T-cell (primary cell): ENCODE measurements at regions not wholly inside any gene's neighbourhood (a gene's known extent, or its start where the extent isn't known, plus 50 kb on each side); places are given as distances from the start of the nearest gene placed in this dataset.
"Not testable (repeated sequence)": the region's sequence is repeated elsewhere in the genome, so short reads cannot be mapped to it uniquely, and the experiment has no call there.

Source experiments
- ATAC-seq, 4 experiments: fragments of 200-7000 bp in 3 of 4; fragments of 150-1000 bp in 1 of 4; cut with Tn5 transposase; replicated peaks in 1 of 4; 1 replicate in 3 of 4; 2 replicates in 1 of 4; pipeline ENCODE4 v1.10.0; 2021; ENCODE audit warnings: moderate library complexity in 3 of 4, mild to moderate bottlenecking in 2 of 4, moderate number of reproducible peaks in 1 of 4
- CTCF ChIA-PET, 2 donors: fragments of 300-600 bp; sonication (Branson Sonifier 250); formaldehyde crosslinking; loops; one replicate each; lab custom pipeline; 2022; ENCODE audit warnings: antibody characterized with exemption in 2 of 2; lab: Charles Lee
- POLR2A ChIA-PET, 2 donors: fragments of 300-600 bp; sonication (Branson Sonifier 250); formaldehyde crosslinking; loops; one replicate each; lab custom pipeline; 2022; ENCODE audit warnings: antibody characterized with exemption in 2 of 2; lab: Charles Lee
- DNase-seq, 35 experiments: peaks; one replicate each; pipeline versions ENCODE4 v3.0.0 to v3.0.0-alpha.2; 2013 to 2023
- H3K27ac ChIP-seq: one replicate; pipeline ENCODE4 v1.5.1; 2013; ENCODE audit warnings: low read length
- H3K27me3 ChIP-seq, 2 experiments: replicated peaks in 1 of 2; 1 replicate in 1 of 2; 2 replicates in 1 of 2; pipeline versions ENCODE4 v1.6.1 to v1.7.0; 2013; ENCODE audit warnings: low read length in 1 of 2, mixed read lengths in 1 of 2; ENCODE audit not compliant: control insufficient read depth in 2 of 2, insufficient read depth in 2 of 2; ENCODE audit errors: extremely low read depth in 1 of 2
- H3K36me3 ChIP-seq, 2 donors: 1 replicate in 1 of 2; 2 replicates in 1 of 2; pipeline versions ENCODE4 v1.6.1 to v1.7.0; 2013; ENCODE audit warnings: low read length in 1 of 2; ENCODE audit not compliant: control insufficient read depth in 2 of 2, insufficient read depth in 1 of 2; ENCODE audit errors: extremely low read depth in 1 of 2
- H3K4me1 ChIP-seq, 2 experiments: 1 replicate in 1 of 2; 2 replicates in 1 of 2; pipeline versions ENCODE4 v1.6.1 to v1.7.0; 2013; ENCODE audit warnings: low read length in 2 of 2, mixed read lengths in 1 of 2; ENCODE audit not compliant: insufficient read depth in 2 of 2, control insufficient read depth in 1 of 2; ENCODE audit errors: extremely low read depth in 1 of 2
- H3K4me3 ChIP-seq, 2 donors: 1 replicate in 1 of 2; 2 replicates in 1 of 2; pipeline versions ENCODE4 v1.5.1 to v1.7.0; 2013; ENCODE audit warnings: mild to moderate bottlenecking in 2 of 2, low read length in 1 of 2, moderate library complexity in 1 of 2; ENCODE audit not compliant: control insufficient read depth in 1 of 2; ENCODE audit errors: extremely low read depth in 1 of 2
- H3K9me3 ChIP-seq: 2 replicates; pipeline ENCODE4 v1.7.0; 2013
- H3K27ac Mint-ChIP-seq, 2 donors: one replicate each; pipeline ENCODE4 v1.8.0; 2020 to 2021; ENCODE audit warnings: mild to moderate bottlenecking in 2 of 2, mixed read lengths in 2 of 2
- H3K27me3 Mint-ChIP-seq, 2 donors: one replicate each; pipeline ENCODE4 v1.8.0; 2021 to 2022; ENCODE audit warnings: mixed read lengths in 2 of 2
- H3K36me3 Mint-ChIP-seq: one replicate; pipeline ENCODE4 v1.8.0; 2021; ENCODE audit warnings: mixed read lengths
- H3K4me1 Mint-ChIP-seq, 3 donors: one replicate each; pipeline ENCODE4 v1.8.0; 2020 to 2022; ENCODE audit warnings: mixed read lengths in 3 of 3, mild to moderate bottlenecking in 1 of 3
- H3K4me3 Mint-ChIP-seq, 3 donors: one replicate each; pipeline ENCODE4 v1.8.0; 2020 to 2022; ENCODE audit warnings: mild to moderate bottlenecking in 3 of 3, mixed read lengths in 3 of 3, moderate library complexity in 3 of 3
- H3K9me3 Mint-ChIP-seq, 3 donors: one replicate each; pipeline ENCODE4 v1.8.0; 2020 to 2022; ENCODE audit warnings: mixed read lengths in 3 of 3
- WGBS: methylation state at CpG from one replicate; pipeline ENCODE4 v1.1.5; 2013; ENCODE audit warnings: missing lambda C conversion rate; ENCODE audit not compliant: insufficient coverage; 5-methylcytosine and 5-hydroxymethylcytosine counted together

- Histone ChIP-seq H3K4me1 (no peaks in the 10 kb centered on the region), H3K4me3 (no peak overlapping the region), H3K27me3 (no peaks in the 10 kb centered on the region), H3K9me3 (no peaks in the 10 kb centered on the region), H3K36me3 (no peaks in the 10 kb centered on the region), H3K27ac (no peak overlapping the region)
- Mint-ChIP-seq H3K4me3 (no peak overlapping the region), H3K27me3 (no peaks in the 10 kb centered on the region), H3K4me1 (peaks cover 0 to 6% (median 0%) of the 10 kb centered on the region in 3 donors), H3K36me3 (no peaks in the 10 kb centered on the region), H3K27ac (no peak overlapping the region), H3K9me3 (peaks cover 4 to 26% (median 16%) of the 10 kb centered on the region in 3 donors)
- ChIA-PET POLR2A (interaction anchor here in 1 of 2 donors (0.7 kb wide), 1 partner anchor 32 kb away, joined by 3 read pairs; no protein-coding TSS in a partner anchor), CTCF (no interaction called here)
- WGBS, result 67% methylated on average over 3 of the region's 5 CpGs
- DNase-seq (no peak), ATAC-seq (no peak)
Measured at GRCh38 chrX:64782923-64783322, 193.3 kb downstream of the ZC4H2 start.

DNA sequence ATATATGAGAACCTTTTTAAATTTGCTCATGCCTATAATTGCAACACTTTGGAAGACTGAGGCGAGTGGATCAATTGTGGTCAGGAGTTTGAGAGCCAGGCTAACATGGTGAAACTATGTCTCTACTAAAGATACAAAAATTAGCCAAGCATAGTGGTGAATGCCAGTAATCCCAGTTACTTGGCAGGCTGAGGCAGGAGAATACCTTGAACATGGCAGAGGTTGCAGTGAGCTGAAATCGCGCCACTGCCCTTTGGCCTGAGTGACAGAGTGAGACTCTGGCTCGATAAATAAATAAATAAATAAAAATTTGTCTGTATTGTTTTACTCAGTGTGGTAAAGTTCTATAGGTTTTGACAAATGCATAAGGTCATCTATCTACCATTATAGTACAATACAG, 218.2 kb downstream of the ZC4H2 start:
- CTCF ChIA-PET, result no interaction called here
- no peaks in the 10 kb centered on the region for H3K27me3 Mint-ChIP-seq
- H3K4me3 Mint-ChIP-seq, result no peak overlapping the region
- H3K9me3 Mint-ChIP-seq, result peaks cover 9 to 24% (median 12%) of the 10 kb centered on the region in 3 donors
- H3K9me3 ChIP-seq, result no peaks in the 10 kb centered on the region
- no peak overlapping the region for H3K27ac Mint-ChIP-seq
- DNase-seq (no peak), ATAC-seq (no peak)
- H3K4me1 ChIP-seq, result no peaks in the 10 kb centered on the region
- H3K27me3 ChIP-seq, result no peaks in the 10 kb centered on the region
- no peaks in the 10 kb centered on the region for H3K36me3 ChIP-seq
- peaks cover 15 to 23% (median 18%) of the 10 kb centered on the region in 3 donors for H3K4me1 Mint-ChIP-seq
- no peak overlapping the region for H3K4me3 ChIP-seq
- H3K36me3 Mint-ChIP-seq, result peaks cover 5% of the 10 kb centered on the region
- POLR2A ChIA-PET, result interaction anchor here in 1 of 2 donors (0.6 kb wide), 1 partner anchor 1970 kb away, joined by 3 read pairs; no protein-coding TSS in a partner anchor
- no CpG with 5 or more reads among the region's 4 CpGs for WGBS
- H3K27ac ChIP-seq, result no peak overlapping the region

- no peak for ATAC-seq
- Histone ChIP-seq H3K4me3 (no peak overlapping the region), H3K9me3 (no peaks in the 10 kb centered on the region), H3K27ac (no peak overlapping the region), H3K4me1 (no peaks in the 10 kb centered on the region), H3K36me3 (no peaks in the 10 kb centered on the region), H3K27me3 (no peaks in the 10 kb centered on the region)
- H3K36me3 Mint-ChIP-seq, result no peaks in the 10 kb centered on the region
- POLR2A ChIA-PET, result no interaction called here
- no peaks in the 10 kb centered on the region for H3K4me1 Mint-ChIP-seq
- H3K9me3 Mint-ChIP-seq, result peaks cover 0 to 4% (median 0%) of the 10 kb centered on the region in 3 donors
- H3K27me3 Mint-ChIP-seq, result peaks cover 0 to 3% of the 10 kb centered on the region in 2 donors
- no peak for DNase-seq
- CTCF ChIA-PET, result no interaction called here
- H3K4me3 Mint-ChIP-seq, result no peak overlapping the region
- no peak overlapping the region for H3K27ac Mint-ChIP-seq
- WGBS, result no CpG with 5 or more reads among the region's 7 CpGs
Measured at GRCh38 chrX:64739792-64740378, 236.4 kb downstream of the ZC4H2 start.

DNA sequence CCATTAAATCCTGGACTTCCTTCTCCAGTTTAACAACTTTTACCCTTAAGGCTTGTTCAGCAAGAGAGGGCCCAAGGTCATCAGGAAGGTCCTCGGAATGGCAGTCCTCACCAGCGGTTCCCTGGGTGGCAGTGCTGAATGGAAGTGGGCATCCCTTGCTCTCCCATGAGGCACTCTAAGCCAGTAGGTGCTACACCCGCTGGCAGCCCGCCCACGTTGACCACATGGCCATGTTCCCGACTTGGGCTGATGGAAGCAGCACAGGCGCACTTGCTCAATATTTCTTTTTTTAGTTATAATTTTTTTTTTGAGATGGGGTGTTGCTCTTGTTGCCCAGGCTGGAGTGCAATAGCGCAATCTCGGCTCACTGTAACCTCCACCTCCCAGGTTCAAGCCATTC, 277.9 kb downstream of the ZC4H2 start:
- ATAC-seq (no peak), DNase-seq (no peak)
- Histone ChIP-seq H3K27me3 (no peaks in the 10 kb centered on the region), H3K36me3 (no peaks in the 10 kb centered on the region), H3K4me1 (no peaks in the 10 kb centered on the region), H3K9me3 (no peaks in the 10 kb centered on the region), H3K27ac (no peak overlapping the region), H3K4me3 (no peak overlapping the region)
- CTCF ChIA-PET, result no interaction called here
- H3K27ac Mint-ChIP-seq, result no peak overlapping the region
- H3K4me1 Mint-ChIP-seq, result peaks cover 0 to under 1% (median 0%) of the 10 kb centered on the region in 3 donors
- H3K27me3 Mint-ChIP-seq, result peaks cover 0 to 4% of the 10 kb centered on the region in 2 donors
- H3K9me3 Mint-ChIP-seq, result peaks cover 10 to 21% (median 19%) of the 10 kb centered on the region in 3 donors
- 79% methylated on average over 2 of the region's 9 CpGs for WGBS
- no peak overlapping the region for H3K4me3 Mint-ChIP-seq
- POLR2A ChIA-PET, result no interaction called here
- H3K36me3 Mint-ChIP-seq, result peaks cover 3% of the 10 kb centered on the region

DNA sequence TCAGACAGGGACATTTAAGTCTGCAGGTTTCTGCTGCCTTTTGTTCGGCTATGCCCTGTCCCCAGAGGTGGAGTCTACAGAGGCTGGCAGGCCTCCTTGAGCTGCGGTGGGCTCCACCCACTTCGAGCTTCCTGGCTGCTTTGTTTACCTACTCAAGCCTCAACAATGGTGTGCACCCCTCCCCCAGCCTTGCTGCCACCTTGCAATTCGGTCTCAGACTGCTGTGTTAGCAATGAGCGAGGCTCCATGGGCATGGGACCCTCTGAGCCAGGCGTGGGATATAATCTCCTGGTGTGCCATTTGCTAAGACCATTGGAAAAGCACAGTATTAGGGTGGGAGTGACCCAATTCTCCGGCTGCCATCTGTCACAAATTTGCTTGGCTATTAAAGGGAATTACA, 280.9 kb downstream of the ZC4H2 start:
- H3K4me3 ChIP-seq, H3K4me3 Mint-ChIP-seq, ATAC-seq, H3K36me3 Mint-ChIP-seq, H3K27me3 Mint-ChIP-seq, H3K27me3 ChIP-seq, CTCF ChIA-PET, H3K4me1 Mint-ChIP-seq, H3K27ac ChIP-seq, H3K27ac Mint-ChIP-seq, H3K4me1 ChIP-seq, H3K36me3 ChIP-seq, DNase-seq, H3K9me3 ChIP-seq, POLR2A ChIA-PET: not testable (repeated sequence)
- H3K9me3 Mint-ChIP-seq, result peaks cover 0 to 19% (median 0%) of the 10 kb centered on the region in 3 donors
- WGBS, result 73% methylated on average over 3 of the region's 7 CpGs

DNA sequence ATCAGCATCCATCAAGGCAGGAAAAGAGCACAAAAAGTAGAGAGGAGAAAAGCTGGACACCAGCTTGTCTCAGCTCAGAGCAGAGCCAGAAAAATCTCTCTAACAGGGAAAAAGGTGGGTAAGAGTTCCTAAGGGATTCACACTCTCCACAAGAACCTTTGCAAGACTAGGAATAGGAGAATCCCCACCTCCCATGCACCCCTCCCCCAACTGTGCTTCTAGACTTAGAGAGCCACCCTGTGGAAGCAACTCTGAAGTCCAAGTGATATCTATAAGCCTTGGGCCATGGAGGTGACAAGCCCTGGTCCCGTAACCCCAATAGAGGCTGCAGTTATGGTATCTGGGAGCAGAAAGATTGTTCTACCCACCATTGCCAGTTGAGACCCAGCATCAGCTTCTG, 267.6 kb upstream of the MTMR8 start:
- Histone ChIP-seq H3K9me3 (no peaks in the 10 kb centered on the region), H3K36me3 (no peaks in the 10 kb centered on the region), H3K27me3 (peaks cover 0 to 2% of the 10 kb centered on the region in 2 experiments), H3K27ac (no peak overlapping the region), H3K4me3 (no peak overlapping the region), H3K4me1 (no peaks in the 10 kb centered on the region)
- ATAC-seq (no peak), DNase-seq (no peak)
- Mint-ChIP-seq H3K36me3 (peaks cover 3% of the 10 kb centered on the region), H3K27me3 (peaks cover 0 to 21% of the 10 kb centered on the region in 2 donors), H3K9me3 (peaks cover 12 to 21% (median 19%) of the 10 kb centered on the region in 3 donors), H3K27ac (no peak overlapping the region), H3K4me3 (no peak overlapping the region), H3K4me1 (no peaks in the 10 kb centered on the region)
- CTCF ChIA-PET, result interaction anchor here in 1 of 2 donors (0.6 kb wide), 1 partner anchor 492 kb away, joined by 3 read pairs; no protein-coding TSS in a partner anchor
- no CpG with 5 or more reads among the region's 1 CpG for WGBS
- POLR2A ChIA-PET, result no interaction called here
